ENCODE measurements at regions not wholly inside any gene's neighbourhood (a gene's known extent, or its start where the extent isn't known, plus 50 kb on each side); places are given as distances from the start of the nearest gene placed in this dataset.

GRCh38 chr5:123907349-123907748 is 395.4 kb downstream of the CSNK1G3 start:
- no peaks in the 10 kb centered on the region for H3K36me3 ChIP-seq (replicated peaks in 1 of 2; ENCODE audit: control insufficient read depth in 1 of 2, insufficient read depth in 2 of 2, low read length in 2 of 2)
- intact Hi-C loops (cut with micrococcal nuclease; ENCODE audit: unreplicated experiment) = no loop called here
- no peak overlapping the region for H3K27ac ChIP-seq (ENCODE audit: extremely low read length, insufficient read depth, low read length)
- FAIRE-seq (no peak), DNase-seq (ENCODE audit: low spot score) (no peak), ATAC-seq (no peak)
- no peak overlapping the region for H3K4me2 ChIP-seq (ENCODE audit: low read depth, low read length)
- no peaks in the 10 kb centered on the region for H3K4me1 ChIP-seq (ENCODE audit: insufficient read depth, low read length)
- H4K20me1 ChIP-seq (ENCODE audit: insufficient read depth, low read length) = no peaks in the 10 kb centered on the region
- 11% methylated on average over 3 of the region's 3 CpGs for WGBS (ENCODE audit: low lambda C conversion rate)
- ChIA-PET POLR2A (no interaction called here), CTCF (ENCODE audit: low intra/inter-chr PET ratio, low total read pairs) (no interaction called here)
- in situ Hi-C loops (cut with HindIII; ENCODE audit: extremely low pct_ligation_motif_present, low pct_unique_long_range_greater_than_20kb) = no loop called here
- no peak overlapping the region for H2AFZ ChIP-seq (ENCODE audit: low read length)
- no peak overlapping the region for H3K9ac ChIP-seq (ENCODE audit: insufficient read depth, low read depth, low read length)
- no peaks in the 10 kb centered on the region for H3K79me2 ChIP-seq (ENCODE audit: insufficient read depth, low read length)
- H3K27me3 ChIP-seq (ENCODE audit: control insufficient read depth in 1 of 2, insufficient read depth in 2 of 2, low read length in 2 of 2) = no peaks in the 10 kb centered on the region
- no peak overlapping the region for H3K4me3 ChIP-seq (replicated peaks in 1 of 3; ENCODE audit: insufficient read depth in 1 of 3, low read depth in 2 of 3, low read length in 3 of 3)
- no TSS peak for BruUV-seq (replicated peaks)
- no peaks in the 10 kb centered on the region for H3K9me3 ChIP-seq (ENCODE audit: low read length)
- no peak for TF ChIP-seq ZNF24 (IDR thresholded peaks at IDR 0.05)

- DNase-seq (ENCODE audit: low spot score) = no peak
- ChIA-PET CTCF (ENCODE audit: low intra/inter-chr PET ratio, low total read pairs) (no interaction called here), POLR2A (no interaction called here)
- BruUV-seq (replicated peaks) = no TSS peak
- Histone ChIP-seq H3K27ac (ENCODE audit: extremely low read length, insufficient read depth, low read length) (no peak overlapping the region), H4K20me1 (ENCODE audit: insufficient read depth, low read length) (no peaks in the 10 kb centered on the region), H3K9me3 (ENCODE audit: low read length) (no peaks in the 10 kb centered on the region), H3K4me2 (ENCODE audit: low read depth, low read length) (no peak overlapping the region), H2AFZ (ENCODE audit: low read length) (no peak overlapping the region), H3K9ac (ENCODE audit: insufficient read depth, low read depth, low read length) (no peak overlapping the region), H3K79me2 (ENCODE audit: insufficient read depth, low read length) (no peaks in the 10 kb centered on the region), H3K27me3 (ENCODE audit: control insufficient read depth in 1 of 2, insufficient read depth in 2 of 2, low read length in 2 of 2) (no peaks in the 10 kb centered on the region), H3K36me3 (replicated peaks in 1 of 2; ENCODE audit: control insufficient read depth in 1 of 2, insufficient read depth in 2 of 2, low read length in 2 of 2) (no peaks in the 10 kb centered on the region), H3K4me1 (ENCODE audit: insufficient read depth, low read length) (no peaks in the 10 kb centered on the region), H3K4me3 (replicated peaks in 1 of 3; ENCODE audit: insufficient read depth in 1 of 3, low read depth in 2 of 3, low read length in 3 of 3) (no peak overlapping the region)
- FAIRE-seq = no peak
- no peak for ATAC-seq
- intact Hi-C loops (cut with micrococcal nuclease; ENCODE audit: unreplicated experiment) = no loop called here
- WGBS (ENCODE audit: low lambda C conversion rate) = under 1% methylated on average over 4 of the region's 4 CpGs
- in situ Hi-C loops (cut with HindIII; ENCODE audit: extremely low pct_ligation_motif_present, low pct_unique_long_range_greater_than_20kb) = no loop called here
- TF ChIP-seq STAG1 (CRISPR knock-in tag; IDR thresholded peaks at IDR 0.05) (no peak), ZNF33B (CRISPR knock-in tag; IDR thresholded peaks at IDR 0.05) (no peak), SP1 (IDR thresholded peaks at IDR 0.05) (no peak), SP1 (CRISPR knock-in tag; IDR thresholded peaks at IDR 0.05) (no peak), MAFK (conservative IDR thresholded peaks at IDR 0.05 in 1 of 2, IDR thresholded peaks at IDR 0.05 in 1 of 2; ENCODE audit: low read length in 2 of 2) (peak; percentile 80 to 93), HDAC2 (CRISPR knock-in tag; IDR thresholded peaks at IDR 0.05) (no peak), AHDC1 (CRISPR knock-in tag; IDR thresholded peaks at IDR 0.05; ENCODE audit: borderline replicate concordance) (no peak), MAFF (IDR thresholded peaks at IDR 0.05; ENCODE audit: low read depth, low read length) (peak; percentile 90)
- TF ChIP-seq, protein P1, sequence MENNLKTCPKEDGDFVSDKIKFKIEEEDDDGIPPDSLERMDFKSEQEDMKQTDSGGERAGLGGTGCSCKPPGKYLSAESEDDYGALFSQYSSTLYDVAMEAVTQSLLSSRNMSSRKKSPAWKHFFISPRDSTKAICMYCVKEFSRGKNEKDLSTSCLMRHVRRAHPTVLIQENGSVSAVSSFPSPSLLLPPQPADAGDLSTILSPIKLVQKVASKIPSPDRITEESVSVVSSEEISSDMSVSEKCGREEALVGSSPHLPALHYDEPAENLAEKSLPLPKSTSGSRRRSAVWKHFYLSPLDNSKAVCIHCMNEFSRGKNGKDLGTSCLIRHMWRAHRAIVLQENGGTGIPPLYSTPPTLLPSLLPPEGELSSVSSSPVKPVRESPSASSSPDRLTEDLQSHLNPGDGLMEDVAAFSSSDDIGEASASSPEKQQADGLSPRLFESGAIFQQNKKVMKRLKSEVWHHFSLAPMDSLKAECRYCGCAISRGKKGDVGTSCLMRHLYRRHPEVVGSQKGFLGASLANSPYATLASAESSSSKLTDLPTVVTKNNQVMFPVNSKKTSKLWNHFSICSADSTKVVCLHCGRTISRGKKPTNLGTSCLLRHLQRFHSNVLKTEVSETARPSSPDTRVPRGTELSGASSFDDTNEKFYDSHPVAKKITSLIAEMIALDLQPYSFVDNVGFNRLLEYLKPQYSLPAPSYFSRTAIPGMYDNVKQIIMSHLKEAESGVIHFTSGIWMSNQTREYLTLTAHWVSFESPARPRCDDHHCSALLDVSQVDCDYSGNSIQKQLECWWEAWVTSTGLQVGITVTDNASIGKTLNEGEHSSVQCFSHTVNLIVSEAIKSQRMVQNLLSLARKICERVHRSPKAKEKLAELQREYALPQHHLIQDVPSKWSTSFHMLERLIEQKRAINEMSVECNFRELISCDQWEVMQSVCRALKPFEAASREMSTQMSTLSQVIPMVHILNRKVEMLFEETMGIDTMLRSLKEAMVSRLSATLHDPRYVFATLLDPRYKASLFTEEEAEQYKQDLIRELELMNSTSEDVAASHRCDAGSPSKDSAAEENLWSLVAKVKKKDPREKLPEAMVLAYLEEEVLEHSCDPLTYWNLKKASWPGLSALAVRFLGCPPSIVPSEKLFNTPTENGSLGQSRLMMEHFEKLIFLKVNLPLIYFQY (CRISPR knock-in tag; IDR thresholded peaks at IDR 0.05; ENCODE audit: borderline replicate concordance) = no peak
Measured at GRCh38 chr5:123906698-123907295, 394.8 kb downstream of the CSNK1G3 start.
